H1 (cell line): ENCODE measurements at regions not wholly inside any gene's neighbourhood (a gene's known extent, or its start where the extent isn't known, plus 50 kb on each side); places are given as distances from the start of the nearest gene placed in this dataset.

Experiments
- CTCF ChIA-PET: fragments of 300-600 bp; sonication (Branson Sonifier 250); formaldehyde crosslinking; loops from one replicate; lab custom pipeline; 2021; ENCODE audit not compliant: partially characterized antibody; lab: Charles Lee
- POLR2A ChIA-PET: fragments of 300-600 bp; sonication (Branson Sonifier 250); formaldehyde crosslinking; loops from one replicate; lab custom pipeline; 2021; ENCODE audit warnings: inconsistent platforms; ENCODE audit not compliant: partially characterized antibody; lab: Charles Lee
- DNase-seq, 2 experiments: peaks; one replicate each; pipeline versions ENCODE4 v3.0.0 to v3.0.0-alpha.2; 2010 to 2022; ENCODE audit warnings: low spot score in 2 of 2, low read depth in 1 of 2, mixed read lengths in 1 of 2
- FAIRE-seq: peaks from 2 replicates; lab custom pipeline; 2011; peaks lifted over from hg19 to GRCh38; lab: Jason Lieb, UNC
- H2AFZ ChIP-seq: 2 replicates; pipeline ENCODE4 v1.8.1; 2012; ENCODE audit warnings: low read length, inconsistent platforms
- H2AK5ac ChIP-seq: 2 replicates; pipeline ENCODE4 v1.6.1; 2013; ENCODE audit warnings: low read depth, low read length
- H2BK120ac ChIP-seq: replicated peaks from 2 replicates; pipeline ENCODE3; 2013; ENCODE audit warnings: low read depth, low read length, inconsistent platforms
- H2BK12ac ChIP-seq: 2 replicates; pipeline ENCODE4 v1.6.1; 2013; ENCODE audit warnings: low read depth, low read length
- H2BK15ac ChIP-seq: 2 replicates; pipeline ENCODE4 v1.6.1; 2013; ENCODE audit warnings: low read length
- H2BK20ac ChIP-seq: 2 replicates; pipeline ENCODE4 v1.6.1; 2013; ENCODE audit warnings: low read length
- H2BK5ac ChIP-seq: 2 replicates; pipeline ENCODE4 v1.6.1; 2013; ENCODE audit warnings: low read depth, low read length
- H3K14ac ChIP-seq: 2 replicates; pipeline ENCODE4 v1.6.1; 2013; ENCODE audit warnings: inconsistent platforms; ENCODE audit not compliant: insufficient read length
- H3K18ac ChIP-seq: 2 replicates; pipeline ENCODE4 v1.6.1; 2013; ENCODE audit warnings: low read length; ENCODE audit errors: extremely low read depth
- H3K23ac ChIP-seq: 2 replicates; pipeline ENCODE4 v1.6.1; 2013; ENCODE audit warnings: inconsistent platforms; ENCODE audit not compliant: insufficient read length
- H3K23me2 ChIP-seq: 2 replicates; pipeline ENCODE4 v1.6.1; 2013; ENCODE audit warnings: low read depth, low read length
- H3K27ac ChIP-seq: 2 replicates; pipeline ENCODE4 v1.6.1; 2011; ENCODE audit warnings: low read depth, low read length, inconsistent platforms
- H3K27me3 ChIP-seq, 4 experiments: replicated peaks in 1 of 4; 1 replicate in 1 of 4; 2 replicates in 3 of 4; pipeline versions ENCODE4 v1.6.1 to v1.8.1; 2011 to 2013; ENCODE audit warnings: low read length in 3 of 4, mild to moderate bottlenecking in 3 of 4, inconsistent platforms in 2 of 4, mixed read lengths in 2 of 4, moderate library complexity in 1 of 4; ENCODE audit not compliant: control insufficient read depth in 3 of 4, insufficient read depth in 3 of 4; ENCODE audit errors: extremely low read depth in 1 of 4
- H3K36me3 ChIP-seq, 4 experiments: 2 replicates each; pipeline versions ENCODE4 v1.6.1 to v1.8.1; 2011 to 2013; ENCODE audit warnings: mild to moderate bottlenecking in 4 of 4, low read length in 3 of 4, moderate library complexity in 2 of 4, control low read depth in 1 of 4, inconsistent platforms in 1 of 4; ENCODE audit not compliant: insufficient read depth in 4 of 4, control insufficient read depth in 2 of 4
- H3K4ac ChIP-seq: replicated peaks from 2 replicates; pipeline ENCODE3; 2013; ENCODE audit warnings: low read length, low read depth, mixed read lengths, inconsistent platforms; ENCODE audit not compliant: insufficient read length
- H3K4me1 ChIP-seq, 4 experiments: replicated peaks in 1 of 4; 1 replicate in 1 of 4; 2 replicates in 3 of 4; pipeline versions ENCODE4 v1.6.1 to v1.8.1; 2011 to 2013; ENCODE audit warnings: low read length in 3 of 4, inconsistent platforms in 2 of 4, mixed read lengths in 1 of 4; ENCODE audit not compliant: insufficient read depth in 4 of 4, control insufficient read depth in 3 of 4
- H3K4me2 ChIP-seq, 2 experiments: 2 replicates each; pipeline versions ENCODE4 v1.6.1 to v1.8.1; 2011 to 2013; ENCODE audit warnings: low read depth in 2 of 2, low read length in 2 of 2, control low read depth in 1 of 2, inconsistent platforms in 1 of 2, mild to moderate bottlenecking in 1 of 2; ENCODE audit not compliant: insufficient read depth in 1 of 2
- H3K4me3 ChIP-seq, 4 experiments: fragments of 200-600, 300-600 bp in 1 of 4; sonication (generic), shearing (Covaris generic), sonication (Bioruptor Twin) in 1 of 4; 2 replicates each; pipeline versions ENCODE4 v1.5.1 to v1.8.1; 2011 to 2016; ENCODE audit warnings: low read length in 4 of 4, low read depth in 3 of 4, control low read depth in 2 of 4, inconsistent platforms in 2 of 4, mild to moderate bottlenecking in 2 of 4, mixed read lengths in 1 of 4, moderate library complexity in 1 of 4; ENCODE audit not compliant: insufficient read depth in 2 of 4; ENCODE audit errors: extremely low read depth in 1 of 4
- H3K56ac ChIP-seq: replicated peaks from 2 replicates; pipeline ENCODE3; 2013; ENCODE audit warnings: low read depth, mild to moderate bottlenecking, mixed read lengths, low read length, inconsistent platforms; ENCODE audit not compliant: insufficient read length
- H3K79me1 ChIP-seq: 2 replicates; pipeline ENCODE4 v1.6.1; 2013; ENCODE audit warnings: low read depth, low read length, control low read depth
- H3K79me2 ChIP-seq, 2 experiments: 2 replicates each; pipeline versions ENCODE4 v1.6.1 to v1.8.1; 2012 to 2013; ENCODE audit warnings: low read length in 2 of 2, mild to moderate bottlenecking in 2 of 2, inconsistent platforms in 1 of 2; ENCODE audit not compliant: insufficient read depth in 2 of 2, control insufficient read depth in 1 of 2
- H3K9ac ChIP-seq, 4 experiments: replicated peaks in 1 of 4; 1 replicate in 1 of 4; 2 replicates in 3 of 4; pipeline versions ENCODE4 v1.6.1 to v1.8.1; 2011 to 2013; ENCODE audit warnings: low read depth in 3 of 4, low read length in 3 of 4, control low read depth in 2 of 4, mild to moderate bottlenecking in 2 of 4, moderate library complexity in 2 of 4, inconsistent platforms in 1 of 4; ENCODE audit errors: extremely low read depth in 1 of 4
- H3K9me3 ChIP-seq, 2 experiments: 2 replicates each; pipeline versions ENCODE4 v1.6.1 to v1.8.1; 2012 to 2013; ENCODE audit warnings: mild to moderate bottlenecking in 2 of 2, moderate library complexity in 2 of 2, control low read depth in 1 of 2, inconsistent platforms in 1 of 2, low read depth in 1 of 2, low read length in 1 of 2, mixed read lengths in 1 of 2; ENCODE audit not compliant: insufficient read depth in 2 of 2
- H4K20me1 ChIP-seq, 2 experiments: replicated peaks in 1 of 2; 2 replicates each; pipeline versions ENCODE3 to v1.8.1; 2011 to 2013; ENCODE audit warnings: inconsistent platforms in 2 of 2, low read length in 2 of 2, mild to moderate bottlenecking in 1 of 2; ENCODE audit not compliant: insufficient read depth in 2 of 2, control insufficient read depth in 1 of 2
- H4K5ac ChIP-seq: 2 replicates; pipeline ENCODE4 v1.6.1; 2013; ENCODE audit warnings: low read length, low read depth, mixed read lengths, inconsistent platforms; ENCODE audit not compliant: insufficient read length
- H4K8ac ChIP-seq: 2 replicates; pipeline ENCODE4 v1.8.0; 2013; ENCODE audit warnings: mild to moderate bottlenecking, moderate library complexity, low read length, inconsistent platforms; ENCODE audit not compliant: insufficient read depth; ENCODE audit errors: extremely low read depth
- H4K91ac ChIP-seq: replicated peaks from 2 replicates; pipeline ENCODE3; 2013; ENCODE audit warnings: low read length, mixed read lengths, inconsistent platforms; ENCODE audit not compliant: insufficient read length
- CHD2 ChIP-seq: IDR thresholded peaks from 2 replicates; pipeline ENCODE4 v1.6.1; 2012; ENCODE audit warnings: low read length, improper control_type of control experiment
- FOSL1 ChIP-seq: IDR thresholded peaks from 2 replicates; pipeline ENCODE4 v1.6.1; 2011; ENCODE audit warnings: mild to moderate bottlenecking, low read depth, low read length, moderate library complexity; ENCODE audit not compliant: insufficient read depth
- GTF2F1 ChIP-seq: IDR thresholded peaks from 2 replicates; pipeline ENCODE4 v1.6.1; 2012; ENCODE audit warnings: low read depth, low read length, improper control_type of control experiment, borderline replicate concordance
- RFX5 ChIP-seq: IDR thresholded peaks from 2 replicates; pipeline ENCODE4 v1.6.1; 2011; ENCODE audit warnings: low read depth, low read length, improper control_type of control experiment, borderline replicate concordance
- RXRA ChIP-seq: IDR thresholded peaks from 2 replicates; pipeline ENCODE4 v1.6.1; 2011; ENCODE audit warnings: low read depth, mild to moderate bottlenecking, low read length, moderate library complexity; ENCODE audit not compliant: insufficient read depth
- SAP30 ChIP-seq: fragments of 300-600 bp; sonication (generic); IDR thresholded peaks from 2 replicates; pipeline ENCODE4 v1.7.1; 2012; ENCODE audit warnings: low read length, moderate library complexity, mild to moderate bottlenecking, inconsistent platforms; ENCODE audit not compliant: insufficient read depth, insufficient replicate concordance
- TAF7 ChIP-seq: optimal IDR thresholded peaks from 2 replicates; pipeline ENCODE3; 2011; ENCODE audit warnings: low read depth, mild to moderate bottlenecking, inconsistent platforms, low read length, moderate library complexity, borderline replicate concordance
- TBP ChIP-seq: IDR thresholded peaks from 2 replicates; pipeline ENCODE4 v1.6.1; 2011; ENCODE audit warnings: low read depth, low read length, improper control_type of control experiment
- WGBS, 2 experiments: shearing (Covaris generic) in 1 of 2; methylation state at CpG; one replicate each; pipeline versions ENCODE4 v1.1.6 to v1.1.7; 2013 to 2015; ENCODE audit warnings: low lambda C conversion rate in 2 of 2, mixed read lengths in 2 of 2, inconsistent platforms in 1 of 2, low coverage in 1 of 2, missing lambda C conversion rate in 1 of 2; ENCODE audit not compliant: insufficient replicate concordance in 2 of 2, insufficient coverage in 1 of 2, insufficient read length in 1 of 2; ENCODE audit errors: extremely low coverage in 1 of 2, missing lambda C conversion rate in 1 of 2; 5-methylcytosine and 5-hydroxymethylcytosine counted together
- TF ChIP-seq, protein P1 (sequence below): IDR thresholded peaks from 2 replicates; pipeline ENCODE4 v1.6.1; 2011; ENCODE audit warnings: low read depth, mild to moderate bottlenecking, low read length; ENCODE audit not compliant: insufficient read depth

DNA sequence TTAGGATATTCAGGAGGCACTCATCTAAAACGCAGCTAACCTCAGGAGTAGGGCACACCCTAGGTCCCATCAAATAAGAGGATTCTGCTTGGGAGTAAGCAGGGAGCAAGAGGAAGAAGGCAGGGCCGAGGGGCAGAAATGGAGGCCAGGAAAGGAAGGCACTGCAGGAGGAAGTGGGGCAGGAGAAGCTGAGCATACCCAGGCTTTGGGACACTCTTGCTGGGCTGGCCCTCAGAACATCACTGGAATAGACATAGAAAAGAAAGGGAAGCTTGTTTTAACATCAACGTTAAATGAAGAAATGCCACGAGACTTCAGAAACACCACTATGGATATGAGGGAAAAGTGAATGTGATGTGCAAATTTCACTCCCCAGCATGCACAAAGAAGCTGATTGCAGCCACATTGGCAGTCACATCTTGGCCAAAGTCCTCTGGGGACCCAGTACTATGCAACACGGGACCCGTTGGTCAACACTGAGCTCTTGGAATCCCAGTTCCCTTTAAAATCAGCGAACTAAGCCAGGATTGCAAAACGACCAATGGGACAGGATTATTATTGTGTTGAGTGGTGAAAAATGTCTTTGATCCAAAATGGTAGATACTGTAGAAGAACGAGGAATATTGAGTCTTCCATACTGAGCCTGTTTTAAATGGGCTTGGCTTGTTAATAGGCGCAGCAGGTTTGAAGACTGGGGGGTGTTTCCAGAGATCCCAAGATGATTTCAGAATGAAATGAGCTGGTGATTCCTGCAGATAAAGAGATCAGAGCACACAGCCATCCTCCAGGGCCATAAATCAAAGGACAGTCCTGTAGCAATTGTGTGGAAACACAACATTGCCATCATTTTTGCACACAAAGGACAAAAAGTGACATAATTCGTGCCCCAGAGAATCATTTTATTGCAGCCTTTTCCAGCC, 152.4 kb downstream of the TOMM20 start:
- Histone ChIP-seq H3K4me3 (no peak overlapping the region), H2AK5ac (peak overlapping the region; percentile 56; the same call in 1 of the 2 replicates), H3K9me3 (no peaks in the 10 kb centered on the region), H3K4me1 (peaks cover 2 to 20% (median 12%) of the 10 kb centered on the region in 4 experiments), H3K27ac (no peak overlapping the region), H3K56ac (no peak overlapping the region), H3K23ac (no peak overlapping the region), H4K5ac (no peak overlapping the region), H3K18ac (no peak overlapping the region), H3K14ac (no peak overlapping the region), H3K27me3 (no peaks in the 10 kb centered on the region), H4K91ac (no peak overlapping the region), H2BK120ac (no peak overlapping the region), H3K4ac (no peak overlapping the region), H3K79me1 (no peaks in the 10 kb centered on the region), H2BK15ac (peak overlapping the region; percentile 62; the same call in 1 of the 2 replicates), H3K36me3 (no peaks in the 10 kb centered on the region), H2BK12ac (0 out of 2 replicates have a peak overlapping the region, but pooled peaks have one; percentile 54), H3K9ac (no peak overlapping the region), H4K8ac (no peak overlapping the region; the same call in 1 of the 2 replicates), H2BK20ac (peak overlapping the region; percentile 64; the same call in 1 of the 2 replicates), H4K20me1 (no peaks in the 10 kb centered on the region), H2BK5ac (no peak overlapping the region), H3K23me2 (no peaks in the 10 kb centered on the region; the same call in 1 of the 2 replicates), H3K4me2 (no peak overlapping the region), H3K79me2 (no peaks in the 10 kb centered on the region), H2AFZ (no peak overlapping the region)
- DNase-seq: no peak
- 89% methylated on average over 11 of the region's 11 CpGs; no CpG with 5 or more reads in 1 of the 2 experiments for WGBS, 2 experiments
- no peak for FAIRE-seq
- CTCF ChIA-PET: interaction anchor here (0.6 to 1.4 kb wide), 9 partner anchors 22 to 529 kb away, joined by 3 to 6 read pairs (median 3); no protein-coding TSS in a partner anchor
- POLR2A ChIA-PET: interaction anchor here (0.6 to 2.2 kb wide), 3 partner anchors 10 to 116 kb away, joined by 3 to 9 read pairs (median 4); no protein-coding TSS in a partner anchor
- TF ChIP-seq RXRA (no peak), TAF7 (no peak), SAP30 (no peak), TBP (no peak), GTF2F1 (no peak), RFX5 (no peak), CHD2 (no peak), FOSL1 (no peak)
- TF ChIP-seq, protein P1, sequence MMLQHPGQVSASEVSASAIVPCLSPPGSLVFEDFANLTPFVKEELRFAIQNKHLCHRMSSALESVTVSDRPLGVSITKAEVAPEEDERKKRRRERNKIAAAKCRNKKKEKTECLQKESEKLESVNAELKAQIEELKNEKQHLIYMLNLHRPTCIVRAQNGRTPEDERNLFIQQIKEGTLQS: no peak
